22Rv1 (cell line): ENCODE measurements at regions not wholly inside any gene's neighbourhood (a gene's known extent, or its start where the extent isn't known, plus 50 kb on each side); places are given as distances from the start of the nearest gene placed in this dataset.

Experiments used
- ZFX ChIP-seq: fragments of 450-650 bp; IDR thresholded peaks from 2 replicates; pipeline ENCODE4 v1.6.1; 2017; ENCODE audit warnings: antibody characterized with exemption, borderline replicate concordance
- TF ChIP-seq, protein P1 (sequence below): fragments of 450-650 bp; IDR thresholded peaks from 2 replicates; pipeline ENCODE4 v1.5.1; 2017; ENCODE audit warnings: mild to moderate bottlenecking

GRCh38 chr5:87069974-87070608, 197.6 kb upstream of the RASA1 start:
- TF ChIP-seq, protein P1, sequence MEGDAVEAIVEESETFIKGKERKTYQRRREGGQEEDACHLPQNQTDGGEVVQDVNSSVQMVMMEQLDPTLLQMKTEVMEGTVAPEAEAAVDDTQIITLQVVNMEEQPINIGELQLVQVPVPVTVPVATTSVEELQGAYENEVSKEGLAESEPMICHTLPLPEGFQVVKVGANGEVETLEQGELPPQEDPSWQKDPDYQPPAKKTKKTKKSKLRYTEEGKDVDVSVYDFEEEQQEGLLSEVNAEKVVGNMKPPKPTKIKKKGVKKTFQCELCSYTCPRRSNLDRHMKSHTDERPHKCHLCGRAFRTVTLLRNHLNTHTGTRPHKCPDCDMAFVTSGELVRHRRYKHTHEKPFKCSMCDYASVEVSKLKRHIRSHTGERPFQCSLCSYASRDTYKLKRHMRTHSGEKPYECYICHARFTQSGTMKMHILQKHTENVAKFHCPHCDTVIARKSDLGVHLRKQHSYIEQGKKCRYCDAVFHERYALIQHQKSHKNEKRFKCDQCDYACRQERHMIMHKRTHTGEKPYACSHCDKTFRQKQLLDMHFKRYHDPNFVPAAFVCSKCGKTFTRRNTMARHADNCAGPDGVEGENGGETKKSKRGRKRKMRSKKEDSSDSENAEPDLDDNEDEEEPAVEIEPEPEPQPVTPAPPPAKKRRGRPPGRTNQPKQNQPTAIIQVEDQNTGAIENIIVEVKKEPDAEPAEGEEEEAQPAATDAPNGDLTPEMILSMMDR: peak; percentile 45
- no peak for TF ChIP-seq ZFX
